HFF-Myc (cell line): ENCODE measurements at regions not wholly inside any gene's neighbourhood (a gene's known extent, or its start where the extent isn't known, plus 50 kb on each side); places are given as distances from the start of the nearest gene placed in this dataset.
A peak's percentile ranks its signal among the peaks of the same experiment; 100 is the strongest.
"Not testable (repeated sequence)": the region's sequence is repeated elsewhere in the genome, so short reads cannot be mapped to it uniquely, and the experiment has no call there.

ENCODE experiments used
- DNase-seq: peaks from one replicate; pipeline ENCODE4 v3.0.0-alpha.2; 2011; ENCODE audit warnings: low read depth; ENCODE audit errors: extremely low read depth
- H3K4me3 ChIP-seq: replicated peaks from 2 replicates; pipeline ENCODE4 v1.5.1; 2011; ENCODE audit warnings: low read depth, mild to moderate bottlenecking, control low read depth, low read length
- CTCF ChIP-seq: IDR thresholded peaks from 2 replicates; pipeline ENCODE4 v1.5.1; 2012; ENCODE audit warnings: mild to moderate bottlenecking, low read depth, low read length, control low read depth; ENCODE audit errors: missing control alignments

GRCh38 chr1:144516172-144516571 lies 54.7 kb upstream of the NBPF15 start:
- not testable (repeated sequence) for H3K4me3 ChIP-seq

GRCh38 chr1:144516906-144517305 lies 55.4 kb upstream of the NBPF15 start:
- H3K4me3 ChIP-seq, DNase-seq: not testable (repeated sequence)

More at GRCh38 chr1:144516172-144516571, 54.7 kb upstream of the NBPF15 start:
- not testable (repeated sequence) for DNase-seq

GRCh38 chr1:144518439-144518838 lies 57.0 kb upstream of the NBPF15 start:
- H3K4me3 ChIP-seq, DNase-seq: not testable (repeated sequence)

- not testable (repeated sequence) for DNase-seq
These were observed 58.2 kb upstream of the NBPF15 start for GRCh38 chr1:144519528-144520189.

GRCh38 chr1:144523661-144524407 lies 62.4 kb upstream of the NBPF15 start:
- H3K4me3 ChIP-seq: peak overlapping the region; percentile 27; the same call in 1 of the 2 replicates
- DNase-seq: peak; percentile 33

More at GRCh38 chr1:144519528-144520189, 58.2 kb upstream of the NBPF15 start:
- not testable (repeated sequence) for H3K4me3 ChIP-seq

GRCh38 chr1:144532156-144532607 lies 60.5 kb upstream of the PPIAL4F start:
- not testable (repeated sequence) for H3K4me3 ChIP-seq, DNase-seq
- TF ChIP-seq CTCF: peak; percentile 28

GRCh38 chr1:144533480-144533879 lies 59.2 kb upstream of the PPIAL4F start:
- DNase-seq, H3K4me3 ChIP-seq: not testable (repeated sequence)

GRCh38 chr1:144534286-144534685 lies 58.4 kb upstream of the PPIAL4F start:
- DNase-seq: not testable (repeated sequence)

GRCh38 chr1:144536677-144537076 lies 56.0 kb upstream of the PPIAL4F start:
- DNase-seq, H3K4me3 ChIP-seq: not testable (repeated sequence)

More at GRCh38 chr1:144534286-144534685, 58.4 kb upstream of the PPIAL4F start:
- not testable (repeated sequence) for H3K4me3 ChIP-seq

GRCh38 chr1:144537234-144537633 lies 55.5 kb upstream of the PPIAL4F start:
- H3K4me3 ChIP-seq, DNase-seq: not testable (repeated sequence)

GRCh38 chr1:144538736-144539135 lies 54.0 kb upstream of the PPIAL4F start:
- not testable (repeated sequence) for H3K4me3 ChIP-seq, DNase-seq

GRCh38 chr1:144539191-144539960 lies 53.3 kb upstream of the PPIAL4F start:
- not testable (repeated sequence) for H3K4me3 ChIP-seq, DNase-seq
